ENCODE measurements at regions not wholly inside any gene's neighbourhood (a gene's known extent, or its start where the extent isn't known, plus 50 kb on each side); places are given as distances from the start of the nearest gene placed in this dataset.

DNA sequence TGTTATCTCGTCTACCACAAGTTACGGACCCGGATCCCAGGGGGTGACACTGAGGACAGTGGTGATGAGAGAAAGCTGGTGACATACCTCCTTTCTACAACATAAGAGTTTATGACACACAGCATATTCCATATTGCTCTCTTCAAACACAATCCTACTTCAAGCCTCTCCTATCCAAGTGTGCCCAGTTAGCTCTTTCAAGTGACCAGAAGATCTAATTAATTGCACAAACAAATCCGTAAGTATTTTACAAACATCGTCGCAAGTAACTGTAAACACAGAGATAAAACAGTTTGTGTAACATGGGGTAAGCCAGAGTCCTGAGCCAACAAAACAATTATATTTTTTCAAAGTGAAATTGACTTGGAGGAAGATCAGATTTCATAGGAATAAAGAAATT is 235.0 kb downstream of the CHD9NB start:
- Histone ChIP-seq H3K4me3 (ENCODE audit: insufficient read depth, low read depth, low read length) (no peak overlapping the region), H3K9me3 (ENCODE audit: insufficient read depth, low read depth, low read length) (no peaks in the 10 kb centered on the region), H3K4me1 (ENCODE audit: insufficient read depth, low read length) (peaks cover 4% of the 10 kb centered on the region), H3K36me3 (ENCODE audit: insufficient read depth, low read length) (no peaks in the 10 kb centered on the region), H3K79me2 (ENCODE audit: insufficient read depth, low read length) (no peaks in the 10 kb centered on the region), H2AFZ (ENCODE audit: low read depth, low read length) (no peak overlapping the region), H3K4me2 (ENCODE audit: low read length) (no peak overlapping the region), H3K9ac (ENCODE audit: low read length) (no peak overlapping the region), H3K27ac (ENCODE audit: low read depth, low read length) (no peak overlapping the region), H3K27me3 (ENCODE audit: insufficient read depth, low read length) (no peaks in the 10 kb centered on the region), H4K20me1 (ENCODE audit: insufficient read depth, low read length) (no peaks in the 10 kb centered on the region)
- TF ChIP-seq, protein P1, sequence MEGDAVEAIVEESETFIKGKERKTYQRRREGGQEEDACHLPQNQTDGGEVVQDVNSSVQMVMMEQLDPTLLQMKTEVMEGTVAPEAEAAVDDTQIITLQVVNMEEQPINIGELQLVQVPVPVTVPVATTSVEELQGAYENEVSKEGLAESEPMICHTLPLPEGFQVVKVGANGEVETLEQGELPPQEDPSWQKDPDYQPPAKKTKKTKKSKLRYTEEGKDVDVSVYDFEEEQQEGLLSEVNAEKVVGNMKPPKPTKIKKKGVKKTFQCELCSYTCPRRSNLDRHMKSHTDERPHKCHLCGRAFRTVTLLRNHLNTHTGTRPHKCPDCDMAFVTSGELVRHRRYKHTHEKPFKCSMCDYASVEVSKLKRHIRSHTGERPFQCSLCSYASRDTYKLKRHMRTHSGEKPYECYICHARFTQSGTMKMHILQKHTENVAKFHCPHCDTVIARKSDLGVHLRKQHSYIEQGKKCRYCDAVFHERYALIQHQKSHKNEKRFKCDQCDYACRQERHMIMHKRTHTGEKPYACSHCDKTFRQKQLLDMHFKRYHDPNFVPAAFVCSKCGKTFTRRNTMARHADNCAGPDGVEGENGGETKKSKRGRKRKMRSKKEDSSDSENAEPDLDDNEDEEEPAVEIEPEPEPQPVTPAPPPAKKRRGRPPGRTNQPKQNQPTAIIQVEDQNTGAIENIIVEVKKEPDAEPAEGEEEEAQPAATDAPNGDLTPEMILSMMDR (IDR thresholded peaks at IDR 0.05; ENCODE audit: insufficient read depth, low read depth, low read length), result no peak
- TF ChIP-seq EZH2 (IDR thresholded peaks at IDR 0.05; ENCODE audit: insufficient read depth, low read length), result no peak
- Mint-ChIP-seq H3K27me3 (ENCODE audit: low read depth, unreplicated experiment) (peaks cover 2% of the 10 kb centered on the region), H3K9me3 (ENCODE audit: unreplicated experiment) (peaks cover 9% of the 10 kb centered on the region), H3K4me1 (ENCODE audit: low read depth, unreplicated experiment) (peaks cover 8% of the 10 kb centered on the region), H3K36me3 (ENCODE audit: low read depth, unreplicated experiment) (no peaks in the 10 kb centered on the region), H3K27ac (ENCODE audit: unreplicated experiment) (no peak overlapping the region), H3K4me3 (ENCODE audit: unreplicated experiment) (no peak overlapping the region)
- DNase-seq (ENCODE audit: low read depth) (no peak), FAIRE-seq (no peak)

DNA sequence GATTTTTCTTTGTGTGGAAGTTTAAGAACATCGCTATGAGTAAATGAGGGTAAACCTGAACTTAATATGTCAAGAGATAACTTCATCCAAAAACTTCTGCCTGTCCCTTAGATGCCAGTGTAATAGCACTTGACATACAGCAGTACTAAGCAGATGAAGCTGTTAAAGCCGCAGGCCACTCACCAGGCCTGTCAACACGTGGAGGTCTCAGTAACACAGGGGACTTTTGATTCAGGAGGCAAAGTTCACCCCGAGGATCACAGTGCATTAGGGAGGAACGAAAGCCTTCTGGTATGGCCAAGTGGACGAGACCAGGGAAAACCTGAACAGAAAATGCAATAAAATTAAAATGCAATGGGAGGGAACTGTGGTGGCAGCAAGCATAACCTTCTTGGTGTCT is 235.7 kb downstream of the CHD9NB start:
- Histone ChIP-seq H3K27me3 (ENCODE audit: insufficient read depth, low read length) (no peaks in the 10 kb centered on the region), H3K9me3 (ENCODE audit: insufficient read depth, low read depth, low read length) (no peaks in the 10 kb centered on the region), H3K4me2 (ENCODE audit: low read length) (no peak overlapping the region), H4K20me1 (ENCODE audit: insufficient read depth, low read length) (no peaks in the 10 kb centered on the region), H3K4me3 (ENCODE audit: insufficient read depth, low read depth, low read length) (no peak overlapping the region), H3K36me3 (ENCODE audit: insufficient read depth, low read length) (no peaks in the 10 kb centered on the region), H3K9ac (ENCODE audit: low read length) (no peak overlapping the region), H3K4me1 (ENCODE audit: insufficient read depth, low read length) (peaks cover 4% of the 10 kb centered on the region), H3K79me2 (ENCODE audit: insufficient read depth, low read length) (no peaks in the 10 kb centered on the region), H3K27ac (ENCODE audit: low read depth, low read length) (no peak overlapping the region), H2AFZ (ENCODE audit: low read depth, low read length) (no peak overlapping the region)
- no peaks in the 10 kb centered on the region for H3K27me3 Mint-ChIP-seq (ENCODE audit: low read depth, unreplicated experiment)
- peaks cover 9% of the 10 kb centered on the region for H3K9me3 Mint-ChIP-seq (ENCODE audit: unreplicated experiment)
- DNase-seq (ENCODE audit: low read depth), result no peak
- no peak overlapping the region for H3K4me3 Mint-ChIP-seq (ENCODE audit: unreplicated experiment)
- no peak overlapping the region for H3K27ac Mint-ChIP-seq (ENCODE audit: unreplicated experiment)
- TF ChIP-seq, protein P1 (IDR thresholded peaks at IDR 0.05; ENCODE audit: insufficient read depth, low read depth, low read length), result no peak
- TF ChIP-seq EZH2 (IDR thresholded peaks at IDR 0.05; ENCODE audit: insufficient read depth, low read length), result no peak
- H3K4me1 Mint-ChIP-seq (ENCODE audit: low read depth, unreplicated experiment), result peaks cover 11% of the 10 kb centered on the region
- FAIRE-seq, result no peak
- no peaks in the 10 kb centered on the region for H3K36me3 Mint-ChIP-seq (ENCODE audit: low read depth, unreplicated experiment)

DNA sequence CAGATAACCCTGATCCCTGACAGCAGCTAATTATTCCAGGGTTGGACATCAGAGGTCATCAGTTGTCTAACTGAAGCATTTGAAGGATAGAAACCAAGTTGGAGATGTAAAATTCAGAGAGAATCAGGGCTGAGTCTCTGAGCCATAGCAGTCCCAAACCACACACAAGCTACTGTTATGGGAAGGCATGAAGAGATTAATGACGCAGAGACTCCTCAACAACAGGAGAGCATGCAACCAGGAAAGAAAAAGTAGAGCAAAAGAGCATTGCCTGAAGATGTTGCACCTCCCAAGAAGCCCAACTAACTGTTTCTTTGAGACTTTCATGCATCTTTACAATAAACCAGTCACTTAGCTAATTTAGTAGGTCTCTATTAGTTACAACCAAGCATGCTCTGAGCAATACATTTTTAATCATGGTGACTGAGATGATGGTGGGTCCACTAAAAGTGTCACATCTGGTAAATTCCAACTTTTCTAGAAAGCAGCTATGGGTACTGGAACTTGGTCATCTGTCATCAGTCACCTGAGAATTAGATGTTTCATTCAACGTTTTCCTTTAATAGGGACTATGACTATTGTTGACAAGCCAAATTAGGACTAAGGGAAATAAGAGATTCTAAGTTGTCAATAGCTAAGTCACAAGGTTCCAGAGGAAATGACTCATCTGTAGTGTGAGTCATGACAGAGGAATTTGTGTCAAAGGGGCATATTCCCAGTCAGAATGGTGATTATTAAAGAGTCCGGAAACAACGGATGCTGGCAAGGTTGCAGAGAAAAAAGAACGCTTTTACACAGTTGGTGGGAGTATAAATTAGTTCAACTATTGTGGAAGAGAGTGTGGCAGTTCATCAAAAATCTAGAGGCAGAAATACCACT is 239.8 kb downstream of the CHD9NB start:
- no peak overlapping the region for H3K4me3 ChIP-seq (ENCODE audit: insufficient read depth, low read depth, low read length)
- H2AFZ ChIP-seq (ENCODE audit: low read depth, low read length), result peak overlapping the region; percentile 5
- no peaks in the 10 kb centered on the region for H4K20me1 ChIP-seq (ENCODE audit: insufficient read depth, low read length)
- no peaks in the 10 kb centered on the region for H3K27me3 ChIP-seq (ENCODE audit: insufficient read depth, low read length)
- H3K4me3 Mint-ChIP-seq (ENCODE audit: unreplicated experiment), result no peak overlapping the region
- no peaks in the 10 kb centered on the region for H3K36me3 ChIP-seq (ENCODE audit: insufficient read depth, low read length)
- H3K27ac ChIP-seq (ENCODE audit: low read depth, low read length), result no peak overlapping the region
- peak overlapping the region; percentile 11 for H3K27ac Mint-ChIP-seq (ENCODE audit: unreplicated experiment)
- H3K36me3 Mint-ChIP-seq (ENCODE audit: low read depth, unreplicated experiment), result no peaks in the 10 kb centered on the region
- FAIRE-seq (no peak), DNase-seq (ENCODE audit: low read depth) (peak; percentile 71)
- no peak overlapping the region for H3K9ac ChIP-seq (ENCODE audit: low read length)
- peaks cover under 1% of the 10 kb centered on the region for H3K9me3 ChIP-seq (ENCODE audit: insufficient read depth, low read depth, low read length)
- peaks cover 9% of the 10 kb centered on the region for H3K9me3 Mint-ChIP-seq (ENCODE audit: unreplicated experiment)
- TF ChIP-seq, protein P1 (IDR thresholded peaks at IDR 0.05; ENCODE audit: insufficient read depth, low read depth, low read length), result no peak
- no peak for TF ChIP-seq EZH2 (IDR thresholded peaks at IDR 0.05; ENCODE audit: insufficient read depth, low read length)
- no peaks in the 10 kb centered on the region for H3K27me3 Mint-ChIP-seq (ENCODE audit: low read depth, unreplicated experiment)
- H3K79me2 ChIP-seq (ENCODE audit: insufficient read depth, low read length), result no peaks in the 10 kb centered on the region
- H3K4me2 ChIP-seq (ENCODE audit: low read length), result peak overlapping the region; percentile 37
- peaks cover 11% of the 10 kb centered on the region for H3K4me1 Mint-ChIP-seq (ENCODE audit: low read depth, unreplicated experiment)
- H3K4me1 ChIP-seq (ENCODE audit: insufficient read depth, low read length), result peaks cover 4% of the 10 kb centered on the region

Data from astrocyte (in vitro differentiated cells and primary cell).